ENCODE measurements at regions not wholly inside any gene's neighbourhood (a gene's known extent, or its start where the extent isn't known, plus 50 kb on each side); places are given as distances from the start of the nearest gene placed in this dataset.
"Not testable (repeated sequence)": the region's sequence is repeated elsewhere in the genome, so short reads cannot be mapped to it uniquely, and the experiment has no call there.

DNA sequence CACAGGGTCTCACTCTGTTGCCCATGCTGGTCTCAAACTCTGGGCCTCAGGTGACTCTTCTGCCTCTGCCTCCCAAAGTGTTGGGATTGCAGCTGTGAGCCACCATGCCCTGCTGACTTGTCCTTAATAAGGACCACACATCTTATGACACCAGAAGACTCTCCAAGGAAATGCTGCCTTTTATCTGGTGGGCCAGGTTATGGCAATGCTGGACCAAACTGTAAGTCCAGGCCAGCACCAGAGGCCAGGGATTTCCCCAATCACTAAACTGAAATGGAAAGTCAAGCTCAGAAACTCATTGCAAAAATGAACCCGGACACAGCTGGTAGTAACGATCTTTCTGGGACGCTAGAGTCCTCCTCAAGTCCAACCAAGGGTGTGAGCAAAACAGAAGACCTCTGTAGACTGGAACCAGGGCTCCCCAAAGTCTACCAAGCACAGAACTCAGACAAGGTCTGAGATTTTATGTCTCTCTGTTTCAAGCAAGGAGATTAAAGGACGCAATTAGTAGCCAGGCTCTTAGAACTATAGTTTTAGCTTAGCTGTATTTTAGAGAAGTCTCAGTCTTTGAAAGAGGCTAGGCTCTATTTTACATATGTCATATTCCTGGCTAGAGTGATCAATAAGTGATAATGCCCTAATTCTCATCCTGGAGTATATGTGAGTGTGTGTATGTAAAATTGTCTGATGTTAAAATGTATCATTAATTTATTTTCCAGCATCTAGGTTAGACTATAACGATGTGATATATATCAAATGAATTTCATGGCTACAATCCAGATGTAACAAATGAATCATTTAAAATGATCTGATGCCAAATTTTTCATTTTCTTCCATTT is 74.0 kb upstream of the ITGB1 start:
- DNase-seq (ENCODE audit: low read depth): no peak
- TF ChIP-seq, protein P1, sequence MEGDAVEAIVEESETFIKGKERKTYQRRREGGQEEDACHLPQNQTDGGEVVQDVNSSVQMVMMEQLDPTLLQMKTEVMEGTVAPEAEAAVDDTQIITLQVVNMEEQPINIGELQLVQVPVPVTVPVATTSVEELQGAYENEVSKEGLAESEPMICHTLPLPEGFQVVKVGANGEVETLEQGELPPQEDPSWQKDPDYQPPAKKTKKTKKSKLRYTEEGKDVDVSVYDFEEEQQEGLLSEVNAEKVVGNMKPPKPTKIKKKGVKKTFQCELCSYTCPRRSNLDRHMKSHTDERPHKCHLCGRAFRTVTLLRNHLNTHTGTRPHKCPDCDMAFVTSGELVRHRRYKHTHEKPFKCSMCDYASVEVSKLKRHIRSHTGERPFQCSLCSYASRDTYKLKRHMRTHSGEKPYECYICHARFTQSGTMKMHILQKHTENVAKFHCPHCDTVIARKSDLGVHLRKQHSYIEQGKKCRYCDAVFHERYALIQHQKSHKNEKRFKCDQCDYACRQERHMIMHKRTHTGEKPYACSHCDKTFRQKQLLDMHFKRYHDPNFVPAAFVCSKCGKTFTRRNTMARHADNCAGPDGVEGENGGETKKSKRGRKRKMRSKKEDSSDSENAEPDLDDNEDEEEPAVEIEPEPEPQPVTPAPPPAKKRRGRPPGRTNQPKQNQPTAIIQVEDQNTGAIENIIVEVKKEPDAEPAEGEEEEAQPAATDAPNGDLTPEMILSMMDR (IDR thresholded peaks at IDR 0.05; ENCODE audit: low read depth, low read length, missing control alignments): no peak
- no peak overlapping the region for H3K4me3 ChIP-seq (ENCODE audit: low read depth, low read length)
- in situ Hi-C loops (cut with HindIII; ENCODE audit: low sequenced_read_pairs): no loop called here

DNA sequence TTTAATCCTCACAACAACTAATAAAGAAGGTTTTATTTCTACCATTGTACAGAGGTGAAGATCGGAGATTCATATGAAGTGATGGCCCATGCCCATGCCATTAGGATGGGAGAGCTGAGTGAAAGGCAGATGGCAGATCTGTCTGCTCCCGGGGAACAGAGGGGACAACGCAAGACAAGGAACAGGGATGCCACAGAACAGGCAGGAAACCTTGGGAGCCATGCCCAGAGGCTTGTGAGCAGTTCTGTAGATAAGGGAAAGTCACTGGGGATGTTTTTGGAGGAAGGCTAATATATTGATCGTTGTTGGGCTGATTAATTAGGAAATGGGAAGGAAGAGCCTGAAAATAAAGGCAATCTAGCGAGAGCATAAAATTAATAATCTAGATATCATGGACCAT is 73.1 kb upstream of the ITGB1 start:
- in situ Hi-C loops (cut with HindIII; ENCODE audit: low sequenced_read_pairs): no loop called here
- no peak overlapping the region for H3K4me3 ChIP-seq (ENCODE audit: low read depth, low read length)
- TF ChIP-seq, protein P1 (IDR thresholded peaks at IDR 0.05; ENCODE audit: low read depth, low read length, missing control alignments): no peak
- DNase-seq (ENCODE audit: low read depth): no peak

DNA sequence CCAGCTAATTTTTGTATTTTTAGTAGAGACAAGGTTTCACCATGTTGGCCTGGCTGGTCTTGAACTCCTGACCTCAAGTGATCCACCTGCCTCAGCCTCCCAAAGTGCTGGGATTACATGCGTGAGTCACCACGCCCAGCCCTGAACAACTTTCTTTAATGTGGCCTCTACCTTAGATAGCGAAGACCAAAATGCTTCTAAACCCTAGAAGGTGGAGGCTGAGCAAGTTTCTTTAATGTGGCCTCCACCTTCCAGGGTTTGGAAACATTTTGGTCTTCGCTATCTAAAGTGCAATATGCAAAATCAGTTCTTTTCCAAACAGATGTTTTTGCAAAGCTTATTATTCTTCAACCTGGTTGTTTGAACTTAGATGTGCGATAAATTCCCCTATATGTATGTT is 70.5 kb upstream of the ITGB1 start:
- DNase-seq (ENCODE audit: low read depth); in situ Hi-C loops (cut with HindIII; ENCODE audit: low sequenced_read_pairs); H3K4me3 ChIP-seq (ENCODE audit: low read depth, low read length): not testable (repeated sequence)

DNA sequence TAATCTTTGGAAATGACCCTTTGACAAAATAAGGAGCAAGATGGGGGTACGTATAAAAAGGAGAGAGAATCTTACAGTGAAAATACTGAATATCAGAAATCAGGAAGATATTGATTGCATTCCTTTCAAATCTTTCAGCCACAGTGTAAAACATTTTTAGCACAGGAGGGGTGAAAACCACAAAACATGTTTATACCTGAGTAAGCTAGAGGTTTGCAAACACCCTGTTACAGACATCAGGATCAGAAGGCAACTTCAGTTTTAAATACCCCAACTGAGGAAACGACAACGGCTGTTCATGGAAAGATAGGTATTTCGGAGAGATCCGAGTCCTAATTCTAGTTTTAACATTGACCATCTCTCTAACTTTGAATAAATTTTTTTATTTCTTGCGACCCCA is 69.1 kb upstream of the ITGB1 start:
- DNase-seq (ENCODE audit: low read depth): no peak
- in situ Hi-C loops (cut with HindIII; ENCODE audit: low sequenced_read_pairs): no loop called here
- TF ChIP-seq, protein P1 (IDR thresholded peaks at IDR 0.05; ENCODE audit: low read depth, low read length, missing control alignments): no peak
- H3K4me3 ChIP-seq (ENCODE audit: low read depth, low read length): no peak overlapping the region

DNA sequence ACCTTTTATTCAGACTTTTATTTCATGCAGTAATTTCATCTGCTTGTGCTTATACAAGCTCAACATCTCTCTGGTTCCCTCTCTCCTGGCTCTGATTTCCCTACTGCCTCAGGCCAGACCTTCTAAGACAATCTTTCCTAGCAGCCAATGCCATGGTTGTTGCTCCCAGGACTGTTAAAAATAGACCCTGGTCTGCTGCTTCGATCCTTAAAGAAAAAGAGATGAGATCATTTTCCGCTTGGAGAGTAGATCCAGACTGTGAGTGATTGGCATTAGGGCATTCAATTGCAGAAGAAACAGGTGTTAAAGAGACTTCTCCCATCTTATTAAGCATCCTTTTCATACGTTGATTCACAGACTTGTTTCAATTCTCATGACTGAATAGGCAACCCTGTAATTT is 68.4 kb upstream of the ITGB1 start:
- no peak overlapping the region for H3K4me3 ChIP-seq (ENCODE audit: low read depth, low read length)
- TF ChIP-seq, protein P1 (IDR thresholded peaks at IDR 0.05; ENCODE audit: low read depth, low read length, missing control alignments): no peak
- DNase-seq (ENCODE audit: low read depth): no peak
- in situ Hi-C loops (cut with HindIII; ENCODE audit: low sequenced_read_pairs): no loop called here

DNA sequence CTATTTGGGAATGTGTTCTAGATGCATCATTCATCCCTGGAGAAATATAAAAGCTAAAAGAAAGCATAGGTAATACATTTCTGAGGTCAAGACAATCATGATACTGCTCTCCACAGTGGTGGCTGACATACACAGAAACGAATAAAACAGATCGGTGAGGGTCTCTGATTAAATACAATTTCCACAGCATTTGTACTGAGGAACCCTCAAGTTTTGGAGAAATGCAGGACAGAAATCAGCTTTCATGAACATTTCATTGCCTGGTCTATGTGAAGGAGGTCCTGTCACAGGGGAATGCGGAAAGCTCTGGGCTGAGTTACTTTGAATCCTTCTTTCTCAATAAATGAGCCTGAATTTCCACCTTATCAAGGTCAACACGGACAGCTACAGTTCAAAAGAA is 67.9 kb upstream of the ITGB1 start:
- H3K4me3 ChIP-seq (ENCODE audit: low read depth, low read length): no peak overlapping the region
- in situ Hi-C loops (cut with HindIII; ENCODE audit: low sequenced_read_pairs): no loop called here
- no peak for DNase-seq (ENCODE audit: low read depth)
- TF ChIP-seq, protein P1 (IDR thresholded peaks at IDR 0.05; ENCODE audit: low read depth, low read length, missing control alignments): no peak

DNA sequence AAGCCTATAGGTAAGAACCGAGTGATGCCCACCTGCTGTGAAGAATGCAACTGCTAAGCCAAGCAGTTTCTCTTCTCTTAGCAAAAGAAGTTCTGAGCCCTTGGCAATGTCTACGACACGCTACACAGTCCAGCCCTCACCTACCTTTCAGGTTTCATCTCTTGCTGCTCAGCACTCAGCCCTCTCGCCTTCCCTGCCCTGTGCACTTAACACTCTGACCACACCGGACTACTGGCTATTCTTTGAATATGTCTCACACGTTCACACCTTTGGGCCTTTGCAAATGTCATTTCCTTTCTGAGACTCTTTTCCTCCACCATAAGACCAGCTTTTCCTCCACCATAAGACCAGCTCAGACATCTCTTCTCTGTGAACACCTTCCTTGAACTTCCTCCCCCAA is 67.0 kb upstream of the ITGB1 start:
- in situ Hi-C loops (cut with HindIII; ENCODE audit: low sequenced_read_pairs): no loop called here
- no peak for DNase-seq (ENCODE audit: low read depth)
- TF ChIP-seq, protein P1 (IDR thresholded peaks at IDR 0.05; ENCODE audit: low read depth, low read length, missing control alignments): no peak
- no peak overlapping the region for H3K4me3 ChIP-seq (ENCODE audit: low read depth, low read length)
